Subcutaneous abdominal adipose tissue (tissue), 5 donors: ENCODE measurements at regions not wholly inside any gene's neighbourhood (a gene's known extent, or its start where the extent isn't known, plus 50 kb on each side); places are given as distances from the start of the nearest gene placed in this dataset.
"Not testable (repeated sequence)": the region's sequence is repeated elsewhere in the genome, so short reads cannot be mapped to it uniquely, and the experiment has no call there.

ENCODE experiments used
- H3K27ac ChIP-seq: one replicate; pipeline ENCODE4 v1.7.0; 2013; ENCODE audit warnings: low read depth, mild to moderate bottlenecking, inconsistent platforms, low read length, moderate library complexity
- H3K27me3 ChIP-seq, 5 donors: one replicate each; pipeline ENCODE4 v1.7.0; 2013; ENCODE audit warnings: low read length in 5 of 5, inconsistent platforms in 1 of 5; ENCODE audit not compliant: control insufficient read depth in 5 of 5, insufficient read depth in 4 of 5
- H3K36me3 ChIP-seq, 5 donors: one replicate each; pipeline ENCODE4 v1.7.0; 2013; ENCODE audit warnings: low read length in 5 of 5; ENCODE audit not compliant: control insufficient read depth in 5 of 5, insufficient read depth in 5 of 5
- H3K4me1 ChIP-seq, 5 donors: one replicate each; pipeline ENCODE4 v1.7.0; 2013; ENCODE audit warnings: low read length in 5 of 5, mild to moderate bottlenecking in 3 of 5, moderate library complexity in 1 of 5; ENCODE audit not compliant: control insufficient read depth in 5 of 5, insufficient read depth in 5 of 5
- H3K4me3 ChIP-seq, 5 donors: one replicate each; pipeline ENCODE4 v1.7.0; 2013; ENCODE audit warnings: low read length in 5 of 5, low read depth in 1 of 5
- H3K9ac ChIP-seq, 5 donors: one replicate each; pipeline ENCODE4 v1.7.0; 2013; ENCODE audit warnings: low read length in 5 of 5, mild to moderate bottlenecking in 4 of 5, moderate library complexity in 3 of 5
- H3K9me3 ChIP-seq, 5 donors: one replicate each; pipeline ENCODE4 v1.7.0; 2013; ENCODE audit warnings: low read length in 5 of 5; ENCODE audit not compliant: control insufficient read depth in 5 of 5
- donor health status: healthy.
- donor health status: healthy.
- donor health status: healthy.
- donor health status: healthy.
- donor health status: healthy.

DNA sequence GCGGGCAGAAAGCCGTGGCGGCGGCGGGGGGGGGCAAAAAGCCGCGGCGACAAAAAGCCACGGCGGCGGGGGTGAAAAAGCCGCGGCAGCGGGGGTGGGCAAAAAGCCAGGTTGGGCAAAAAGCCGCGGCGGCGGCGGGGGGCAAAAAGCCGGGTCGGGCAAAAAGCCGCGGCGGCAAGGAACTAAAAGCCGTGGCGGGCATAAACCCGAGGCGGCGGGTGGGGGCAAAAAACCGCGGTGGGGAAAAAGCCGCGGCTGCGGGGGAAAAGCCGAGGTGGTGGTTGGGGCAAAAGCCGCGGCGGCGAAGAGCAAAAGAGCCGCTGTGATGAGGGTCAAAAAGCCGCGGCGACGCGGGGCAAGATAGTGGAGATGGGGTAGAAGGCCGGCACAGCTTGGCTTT, 1834.2 kb downstream of the FOXD4L5 start:
- not testable (repeated sequence) for H3K9ac ChIP-seq, H3K4me3 ChIP-seq, H3K4me1 ChIP-seq, H3K27ac ChIP-seq, H3K36me3 ChIP-seq, H3K9me3 ChIP-seq, H3K27me3 ChIP-seq

DNA sequence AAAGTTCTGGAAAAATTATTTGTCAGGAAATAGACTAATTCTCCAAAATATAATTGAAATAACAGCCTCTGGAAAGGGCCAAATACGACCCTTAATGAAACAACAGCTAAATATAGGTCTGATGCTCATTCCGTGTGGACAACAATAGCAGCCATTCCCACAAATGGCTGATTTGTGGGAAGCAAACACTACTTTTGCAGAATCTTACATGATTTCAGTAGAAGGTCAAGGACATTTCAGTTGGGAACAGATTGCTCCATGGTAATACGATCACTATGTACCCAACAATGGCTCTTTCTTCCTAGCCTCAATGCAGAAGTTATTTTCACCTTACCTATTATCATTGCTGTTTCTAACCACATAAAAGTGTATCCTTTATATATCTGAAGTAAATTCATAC, 1859.9 kb downstream of the FOXD4L5 start:
- not testable (repeated sequence) for H3K4me1 ChIP-seq, H3K4me3 ChIP-seq, H3K36me3 ChIP-seq, H3K27ac ChIP-seq, H3K9me3 ChIP-seq, H3K27me3 ChIP-seq, H3K9ac ChIP-seq

DNA sequence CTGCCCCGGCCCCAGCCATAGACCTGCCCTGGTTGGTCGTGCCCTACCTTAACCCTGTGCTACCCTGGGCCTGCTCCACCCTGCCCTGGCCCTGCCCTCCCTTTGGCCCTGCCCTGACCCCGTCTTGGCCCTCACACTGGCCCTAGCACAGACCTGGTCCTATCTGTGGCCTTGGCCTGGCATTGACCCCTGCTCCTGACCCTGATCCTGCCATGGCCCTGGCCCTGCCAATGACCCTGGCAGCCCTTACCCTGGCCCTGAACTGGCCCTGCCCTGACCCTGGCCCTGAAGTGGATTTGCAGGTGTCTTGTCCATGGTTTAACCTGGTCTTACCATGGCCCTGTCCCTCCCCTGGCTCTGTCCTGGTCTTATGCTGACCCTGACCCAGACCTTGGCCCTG, 1894.1 kb downstream of the FOXD4L5 start:
- H3K4me3 ChIP-seq, H3K4me1 ChIP-seq, H3K27ac ChIP-seq, H3K36me3 ChIP-seq, H3K27me3 ChIP-seq, H3K9ac ChIP-seq, H3K9me3 ChIP-seq: not testable (repeated sequence)

DNA sequence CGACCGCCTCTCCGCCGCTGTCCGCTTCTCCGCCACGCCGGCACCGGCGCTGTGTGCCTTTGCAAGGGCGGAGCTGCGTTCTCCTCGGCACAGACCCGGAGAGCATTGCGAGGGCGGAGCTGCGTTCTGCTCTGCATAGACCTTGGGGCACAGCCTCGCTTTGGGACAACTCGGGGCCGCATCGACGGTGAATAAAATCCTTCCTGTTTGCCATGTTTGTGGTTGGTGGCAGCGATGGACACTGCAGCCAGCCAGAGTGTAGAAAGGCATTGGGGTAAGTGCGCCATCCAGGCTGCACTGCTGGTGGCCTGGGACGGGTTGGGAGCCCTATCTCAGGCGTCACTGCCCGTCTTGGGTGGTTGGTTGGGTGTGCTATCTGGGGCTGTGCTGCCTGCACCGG, 1899.5 kb downstream of the FOXD4L5 start:
- H3K4me1 ChIP-seq, H3K9me3 ChIP-seq, H3K36me3 ChIP-seq, H3K9ac ChIP-seq, H3K27me3 ChIP-seq, H3K27ac ChIP-seq, H3K4me3 ChIP-seq: not testable (repeated sequence)

DNA sequence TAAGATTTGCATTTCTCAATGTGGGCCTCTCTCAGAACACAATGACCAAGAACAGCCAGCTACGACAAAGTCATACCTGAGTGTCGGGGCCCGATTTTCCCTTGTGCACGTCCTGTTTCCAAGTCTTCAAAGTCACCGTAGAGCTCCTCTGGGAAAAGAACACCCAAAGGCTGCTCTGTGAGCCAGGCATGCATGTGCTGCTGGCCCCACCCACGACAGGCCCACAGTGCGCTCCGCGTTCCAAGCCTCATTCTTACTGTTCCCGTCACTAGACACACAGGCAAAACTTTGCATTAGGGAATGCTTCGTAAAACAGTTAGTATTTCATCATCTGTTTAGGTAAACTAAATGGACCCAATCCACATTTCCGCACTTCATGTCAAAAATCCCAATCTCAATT, 1905.1 kb downstream of the FOXD4L5 start:
- H3K4me3 ChIP-seq, H3K9ac ChIP-seq, H3K36me3 ChIP-seq, H3K27me3 ChIP-seq, H3K27ac ChIP-seq, H3K9me3 ChIP-seq, H3K4me1 ChIP-seq: not testable (repeated sequence)

DNA sequence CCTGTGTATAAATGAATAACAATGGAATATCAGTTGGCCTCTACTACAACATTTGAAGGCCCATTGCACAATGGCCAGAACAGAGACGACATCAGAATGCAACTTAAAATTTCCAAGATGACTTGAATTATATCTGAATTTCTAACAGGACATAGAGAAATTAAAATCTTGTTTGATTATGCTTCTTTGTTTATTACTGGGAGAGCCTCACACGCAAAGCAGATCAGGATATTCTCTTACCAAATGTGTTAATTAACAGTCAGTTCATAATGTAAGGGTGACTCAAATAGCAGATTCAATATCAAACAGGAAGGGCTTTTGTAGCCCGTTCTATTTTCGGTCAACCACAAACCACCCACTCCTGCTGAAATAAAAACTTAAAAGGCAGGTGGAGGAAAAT, 1930.8 kb downstream of the FOXD4L5 start:
- not testable (repeated sequence) for H3K27me3 ChIP-seq, H3K27ac ChIP-seq, H3K4me1 ChIP-seq, H3K36me3 ChIP-seq, H3K9me3 ChIP-seq, H3K4me3 ChIP-seq, H3K9ac ChIP-seq

DNA sequence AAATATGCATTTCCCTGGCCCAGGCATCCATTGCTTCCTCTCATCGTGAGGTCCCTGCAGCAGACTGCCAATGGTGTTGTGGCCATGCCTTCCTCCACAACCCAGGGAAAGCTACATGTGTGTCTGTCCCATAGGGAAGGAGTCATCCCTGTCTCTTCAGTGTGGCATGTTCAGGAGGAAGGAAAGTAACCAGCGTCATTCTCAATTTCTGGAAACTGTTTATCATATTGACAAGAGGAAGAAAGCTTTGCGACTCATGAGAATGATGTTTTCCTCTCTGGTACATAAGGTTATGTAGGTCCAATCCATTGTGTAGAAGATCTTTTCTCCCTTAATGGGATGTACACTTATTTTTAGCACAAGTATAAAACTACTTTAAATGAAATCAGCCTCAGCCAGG, 1937.7 kb downstream of the FOXD4L5 start:
- H3K9ac ChIP-seq, H3K4me3 ChIP-seq, H3K4me1 ChIP-seq, H3K27ac ChIP-seq, H3K27me3 ChIP-seq, H3K36me3 ChIP-seq, H3K9me3 ChIP-seq: not testable (repeated sequence)

DNA sequence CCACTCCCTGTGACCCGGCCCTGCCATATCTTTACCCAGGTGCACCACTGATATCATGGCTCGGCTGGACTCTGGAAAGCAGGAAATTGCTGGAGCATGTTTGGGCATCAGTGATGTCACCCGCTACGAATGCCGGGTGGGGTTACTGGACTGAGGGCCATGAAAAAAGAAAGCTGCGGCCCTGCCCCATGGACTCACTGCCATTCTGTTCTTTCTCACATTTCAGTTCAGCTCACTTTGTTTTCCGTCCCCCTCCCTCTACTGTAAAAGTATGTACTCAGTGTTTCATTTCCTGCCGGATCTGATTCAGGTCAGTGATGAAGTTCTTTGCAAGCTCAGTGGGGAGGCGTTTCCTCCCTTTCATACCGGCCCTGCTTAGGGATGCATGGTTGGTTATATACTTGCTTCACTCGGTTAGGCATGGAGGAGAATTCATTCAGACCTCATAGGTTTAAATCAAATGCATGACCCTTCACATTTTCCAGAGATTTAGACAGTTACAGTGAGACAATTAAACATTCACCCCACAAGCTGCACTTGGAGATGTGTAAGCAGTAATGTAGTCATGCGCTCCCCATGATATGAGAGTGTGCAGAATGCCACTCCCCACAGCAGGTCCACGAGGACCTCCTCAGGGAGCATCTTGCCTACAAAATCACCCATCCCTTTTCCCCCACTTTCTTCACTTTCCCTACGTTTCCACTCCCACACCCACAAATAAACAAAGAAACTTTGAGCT, 1938.5 kb downstream of the FOXD4L5 start:
- not testable (repeated sequence) for H3K4me1 ChIP-seq, H3K9ac ChIP-seq, H3K36me3 ChIP-seq, H3K27me3 ChIP-seq, H3K4me3 ChIP-seq, H3K27ac ChIP-seq, H3K9me3 ChIP-seq

DNA sequence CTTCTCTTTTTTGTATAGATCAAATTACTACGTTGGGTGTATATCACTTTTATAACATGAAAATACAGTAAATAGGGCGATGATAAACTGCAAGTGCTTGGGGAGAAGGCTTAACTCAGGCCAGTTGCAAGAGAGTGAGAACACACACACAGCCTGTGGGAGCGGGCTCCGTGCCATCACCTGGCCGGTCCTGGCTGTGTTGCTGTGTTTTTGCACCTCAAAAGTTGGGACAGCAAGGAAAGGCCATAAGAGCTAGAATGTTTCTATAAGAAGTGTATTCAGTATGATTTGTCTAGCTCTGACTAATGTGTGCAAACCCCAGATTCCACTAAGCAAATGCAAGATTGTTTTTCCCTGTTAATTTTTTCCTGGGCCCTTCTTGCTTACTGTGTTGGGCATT, 1940.6 kb downstream of the FOXD4L5 start:
- H3K4me1 ChIP-seq, H3K27ac ChIP-seq, H3K27me3 ChIP-seq, H3K9ac ChIP-seq, H3K4me3 ChIP-seq, H3K36me3 ChIP-seq, H3K9me3 ChIP-seq: not testable (repeated sequence)

DNA sequence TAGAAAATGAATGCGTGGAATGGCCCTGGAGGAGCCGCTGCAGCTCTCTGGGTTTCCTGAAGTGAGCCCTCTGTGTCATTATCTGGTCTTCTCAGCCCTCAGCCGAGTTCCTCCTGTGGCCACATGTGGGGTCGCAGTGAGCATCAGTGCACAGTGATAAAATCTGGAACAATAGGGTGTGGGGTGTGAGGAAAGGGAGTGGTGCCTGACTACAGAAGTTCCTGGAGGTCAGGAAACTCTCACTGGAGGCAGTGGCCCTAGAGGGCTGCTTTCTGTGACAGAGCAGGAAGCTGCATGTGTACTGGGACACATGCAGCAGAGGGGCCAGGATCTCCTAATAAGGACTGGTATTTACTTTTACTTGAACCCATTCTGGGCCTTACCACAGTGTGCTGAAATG, 1942.5 kb downstream of the FOXD4L5 start:
- H3K27me3 ChIP-seq, H3K27ac ChIP-seq, H3K4me3 ChIP-seq, H3K9me3 ChIP-seq, H3K36me3 ChIP-seq, H3K9ac ChIP-seq, H3K4me1 ChIP-seq: not testable (repeated sequence)
